Transverse colon (tissue), 4 donors: ENCODE measurements at regions not wholly inside any gene's neighbourhood (a gene's known extent, or its start where the extent isn't known, plus 50 kb on each side); places are given as distances from the start of the nearest gene placed in this dataset.

Source experiments
- EP300 ChIP-seq: sonication (generic); formaldehyde crosslinking; IDR thresholded peaks from one replicate; pipeline ENCODE4 v1.6.1; 2017; ENCODE audit warnings: antibody characterized with exemption, low read depth
- POLR2A ChIP-seq: fragments of 450-650 bp; IDR thresholded peaks from one replicate; pipeline ENCODE4 v1.6.1; 2016; ENCODE audit warnings: antibody characterized with exemption, mild to moderate bottlenecking, moderate library complexity
- POLR2AphosphoS5 ChIP-seq, 3 donors: sonication (generic); formaldehyde crosslinking; IDR thresholded peaks; one replicate each; pipeline ENCODE4 v1.6.1; 2016; ENCODE audit warnings: antibody characterized with exemption in 3 of 3
- TF ChIP-seq, protein P1 (sequence below), 5 experiments: fragments of 200-600 bp in 3 of 5; fragments of 450-650 bp in 2 of 5; sonication (generic) in 3 of 5; IDR thresholded peaks; 1 replicate in 2 of 5; 2 replicates in 3 of 5; pipeline ENCODE4 v1.5.1; 2016 to 2017; ENCODE audit warnings: antibody characterized with exemption in 5 of 5, inconsistent platforms in 3 of 5, mild to moderate bottlenecking in 2 of 5, moderate library complexity in 1 of 5

DNA sequence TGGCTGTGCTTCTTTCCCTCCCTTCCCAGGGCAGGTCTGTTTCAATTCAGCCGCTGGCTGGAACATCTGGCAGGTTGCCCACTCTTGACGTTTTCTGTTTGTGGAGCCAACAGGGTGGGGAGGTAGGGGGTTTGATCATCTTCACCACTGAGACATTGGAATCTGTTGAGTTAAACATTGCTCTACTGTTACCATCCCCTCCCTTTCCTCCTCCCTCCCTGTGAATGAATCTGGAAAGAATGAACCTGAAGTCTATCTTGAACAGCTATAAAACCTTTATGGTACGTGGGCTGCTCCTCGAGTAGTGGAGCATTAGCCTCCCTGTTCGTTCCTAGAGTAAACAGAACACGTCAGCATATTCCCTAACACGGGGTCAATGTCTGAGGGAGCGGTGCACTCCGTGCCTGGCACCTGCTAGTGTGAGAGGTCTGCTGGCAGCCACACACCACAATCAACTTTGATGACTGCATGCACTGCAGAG lies 249.9 kb upstream of the RBBP8 start:
- TF ChIP-seq POLR2A, result no peak
- TF ChIP-seq, protein P1, sequence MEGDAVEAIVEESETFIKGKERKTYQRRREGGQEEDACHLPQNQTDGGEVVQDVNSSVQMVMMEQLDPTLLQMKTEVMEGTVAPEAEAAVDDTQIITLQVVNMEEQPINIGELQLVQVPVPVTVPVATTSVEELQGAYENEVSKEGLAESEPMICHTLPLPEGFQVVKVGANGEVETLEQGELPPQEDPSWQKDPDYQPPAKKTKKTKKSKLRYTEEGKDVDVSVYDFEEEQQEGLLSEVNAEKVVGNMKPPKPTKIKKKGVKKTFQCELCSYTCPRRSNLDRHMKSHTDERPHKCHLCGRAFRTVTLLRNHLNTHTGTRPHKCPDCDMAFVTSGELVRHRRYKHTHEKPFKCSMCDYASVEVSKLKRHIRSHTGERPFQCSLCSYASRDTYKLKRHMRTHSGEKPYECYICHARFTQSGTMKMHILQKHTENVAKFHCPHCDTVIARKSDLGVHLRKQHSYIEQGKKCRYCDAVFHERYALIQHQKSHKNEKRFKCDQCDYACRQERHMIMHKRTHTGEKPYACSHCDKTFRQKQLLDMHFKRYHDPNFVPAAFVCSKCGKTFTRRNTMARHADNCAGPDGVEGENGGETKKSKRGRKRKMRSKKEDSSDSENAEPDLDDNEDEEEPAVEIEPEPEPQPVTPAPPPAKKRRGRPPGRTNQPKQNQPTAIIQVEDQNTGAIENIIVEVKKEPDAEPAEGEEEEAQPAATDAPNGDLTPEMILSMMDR (IDR thresholded peaks at IDR 0.05), result peak in 1 of 5 experiments; percentile 3
- TF ChIP-seq POLR2AphosphoS5 (IDR thresholded peaks at IDR 0.05), result peak; percentile 74 to 86 (median 80)
- TF ChIP-seq EP300, result peak; percentile 86
